ENCODE measurements at regions not wholly inside any gene's neighbourhood (a gene's known extent, or its start where the extent isn't known, plus 50 kb on each side); places are given as distances from the start of the nearest gene placed in this dataset.

GRCh38 chr14:103207388-103208072 is 84.3 kb downstream of the TNFAIP2 start:
- no peak for DNase-seq

- no peak for DNase-seq
Observed at GRCh38 chr14:103209054-103209453, 85.8 kb downstream of the TNFAIP2 start.

- DNase-seq: no peak
Observed at GRCh38 chr14:103209506-103209905, 86.2 kb downstream of the TNFAIP2 start.

- no peak for DNase-seq
Observed at GRCh38 chr14:103213331-103213730, 90.1 kb downstream of the TNFAIP2 start.

GRCh38 chr14:103214461-103214958 is 91.2 kb downstream of the TNFAIP2 start:
- DNase-seq: no peak

GRCh38 chr14:103216399-103216798 is 93.1 kb downstream of the TNFAIP2 start:
- no peak for DNase-seq

- no peak for DNase-seq
Observed at GRCh38 chr14:103216857-103217256, 93.6 kb downstream of the TNFAIP2 start.

- no peak for DNase-seq
Observed at GRCh38 chr14:103217538-103217937, 94.3 kb downstream of the TNFAIP2 start.

GRCh38 chr14:103220134-103220981 is 97.1 kb downstream of the TNFAIP2 start:
- no peak for DNase-seq

GRCh38 chr14:103220982-103221641 is 97.9 kb downstream of the TNFAIP2 start:
- no peak for DNase-seq

- no peak for DNase-seq
Observed at GRCh38 chr14:103221781-103222358, 98.6 kb downstream of the TNFAIP2 start.

GRCh38 chr14:103223818-103224352 is 100.6 kb downstream of the TNFAIP2 start:
- DNase-seq: no peak

GRCh38 chr14:103225062-103225461 is 101.8 kb downstream of the TNFAIP2 start:
- no peak for DNase-seq

- no peak for DNase-seq
Observed at GRCh38 chr14:103225476-103225875, 102.2 kb downstream of the TNFAIP2 start.

- no peak for DNase-seq
Observed at GRCh38 chr14:103227094-103227768, 104.0 kb downstream of the TNFAIP2 start.

GRCh38 chr14:103228076-103228806 is 105.0 kb downstream of the TNFAIP2 start:
- DNase-seq: no peak

GRCh38 chr14:103228866-103229265 is 105.2 kb upstream of the EIF5 start:
- no peak for DNase-seq

GRCh38 chr14:103230021-103230420 is 104.0 kb upstream of the EIF5 start:
- no peak for DNase-seq

- DNase-seq: no peak
Observed at GRCh38 chr14:103230658-103231334, 103.2 kb upstream of the EIF5 start.

- no peak for DNase-seq
Observed at GRCh38 chr14:103231376-103232019, 102.5 kb upstream of the EIF5 start.
